SJSA1 (cell line): ENCODE measurements at regions not wholly inside any gene's neighbourhood (a gene's known extent, or its start where the extent isn't known, plus 50 kb on each side); places are given as distances from the start of the nearest gene placed in this dataset.
"Not testable (repeated sequence)": the region's sequence is repeated elsewhere in the genome, so short reads cannot be mapped to it uniquely, and the experiment has no call there.

Source experiments
- DNase-seq, 2 experiments: peaks; one replicate each; pipeline ENCODE4 v3.0.0-alpha.2; 2015 to 2020; ENCODE audit warnings: low spot score in 2 of 2, low read depth in 1 of 2
- H3K27ac ChIP-seq: fragments of 250-450 bp; sonication (Bioruptor Pico); 2 replicates; pipeline ENCODE4 v1.5.1; 2020; ENCODE audit warnings: mild to moderate bottlenecking, moderate library complexity
- H3K27me3 ChIP-seq: fragments of 250-450 bp; sonication (Bioruptor Pico); replicated peaks from 2 replicates; pipeline ENCODE4 v1.5.1; 2020; ENCODE audit warnings: mild to moderate bottlenecking, moderate library complexity
- H3K36me3 ChIP-seq: fragments of 250-450 bp; sonication (Bioruptor Pico); 2 replicates; pipeline ENCODE4 v1.5.1; 2020; ENCODE audit warnings: mild to moderate bottlenecking
- H3K4me1 ChIP-seq: fragments of 250-450 bp; sonication (Bioruptor Pico); replicated peaks from 2 replicates; pipeline ENCODE4 v1.6.1; 2021; ENCODE audit warnings: mild to moderate bottlenecking
- H3K4me3 ChIP-seq: fragments of 250-450 bp; sonication (Bioruptor Pico); 2 replicates; pipeline ENCODE4 v1.5.1; 2020; ENCODE audit warnings: mild to moderate bottlenecking
- H3K9me3 ChIP-seq: fragments of 250-450 bp; sonication (Bioruptor Pico); replicated peaks from 2 replicates; pipeline ENCODE4 v1.5.1; 2020; ENCODE audit warnings: mild to moderate bottlenecking

DNA sequence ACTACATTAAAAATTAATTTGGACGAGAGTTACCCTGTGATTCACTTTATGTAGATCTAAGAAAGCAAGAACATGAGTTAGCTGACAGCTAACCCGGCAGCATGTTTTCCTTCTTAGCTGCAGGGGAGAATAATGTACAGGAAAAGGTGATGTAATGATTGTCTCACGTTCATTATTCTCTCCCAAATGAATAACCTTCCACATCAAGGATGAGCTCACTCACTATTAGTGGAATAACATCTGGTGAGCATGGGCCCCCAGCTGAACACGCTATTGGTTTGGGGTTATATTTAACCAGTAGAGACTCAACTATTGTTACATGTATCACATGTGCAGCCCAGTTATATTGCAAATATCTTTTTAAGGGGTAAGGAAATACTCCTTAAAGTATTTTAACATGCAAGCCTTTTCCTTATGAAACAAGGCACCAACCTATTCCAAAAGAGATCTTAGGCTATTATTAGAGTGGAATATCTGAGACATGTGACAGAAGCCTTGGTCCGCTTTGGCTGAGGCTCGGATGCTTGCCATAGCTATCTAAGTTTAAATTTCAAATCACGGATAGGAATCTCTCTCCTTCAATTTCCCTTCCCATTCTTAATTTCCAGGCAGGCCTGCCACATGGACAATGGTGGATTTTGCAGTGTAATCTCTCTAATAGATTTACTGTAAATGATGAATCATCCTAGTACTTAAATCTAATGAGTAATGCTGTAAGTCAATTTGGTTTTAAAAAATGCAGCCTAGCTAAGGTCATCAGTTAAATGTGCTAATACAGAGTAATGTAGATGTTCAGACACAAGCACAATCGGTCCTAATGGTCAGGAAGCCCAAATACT, 99.0 kb upstream of the OTUD4 start:
- Histone ChIP-seq H3K4me3 (no peak overlapping the region), H3K27me3 (no peaks in the 10 kb centered on the region), H3K4me1 (peaks cover 50% of the 10 kb centered on the region), H3K9me3 (no peaks in the 10 kb centered on the region), H3K36me3 (no peaks in the 10 kb centered on the region), H3K27ac (peak overlapping the region; percentile 91)
- peak; percentile 47 to 74 for DNase-seq

DNA sequence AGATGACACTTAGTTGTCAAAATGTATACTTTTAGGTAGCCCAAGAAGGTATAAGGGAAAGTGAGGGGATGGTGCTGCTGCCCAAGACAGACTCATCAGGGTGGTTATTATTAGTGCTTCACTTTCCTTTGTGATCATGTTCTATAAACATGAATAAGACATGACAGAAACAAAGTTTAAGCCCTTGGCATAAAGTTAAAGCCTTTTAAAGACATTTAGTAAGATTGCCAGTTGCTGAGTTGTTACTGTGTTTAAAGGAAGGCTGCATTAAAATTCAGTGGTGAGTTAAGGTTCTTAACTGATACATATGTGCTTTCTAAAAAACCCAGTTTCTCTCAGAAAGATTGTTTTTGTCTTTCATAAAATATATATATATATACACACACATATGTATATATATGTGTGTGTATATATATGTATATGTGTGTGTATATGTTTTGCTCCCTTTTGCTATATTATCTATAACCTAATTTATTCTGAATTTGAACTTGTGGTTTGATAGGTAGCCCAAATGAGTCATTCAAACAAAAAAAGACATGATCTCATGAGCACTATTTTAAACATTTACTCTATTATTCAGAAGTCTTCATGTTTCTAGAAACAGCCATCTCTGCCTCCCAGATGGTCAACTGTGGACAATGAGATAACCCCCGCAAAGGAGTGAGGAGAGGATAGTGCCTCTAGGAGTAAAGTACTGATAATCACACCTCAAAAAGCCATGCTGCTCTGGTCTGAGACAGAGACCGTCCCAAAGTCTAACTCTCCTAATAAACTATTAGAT, 98.1 kb upstream of the OTUD4 start:
- H3K4me3 ChIP-seq, result no peak overlapping the region
- no peaks in the 10 kb centered on the region for H3K27me3 ChIP-seq
- DNase-seq, result peak; percentile 47 to 62
- H3K4me1 ChIP-seq, result peaks cover 50% of the 10 kb centered on the region
- no peaks in the 10 kb centered on the region for H3K9me3 ChIP-seq
- H3K36me3 ChIP-seq, result no peaks in the 10 kb centered on the region
- H3K27ac ChIP-seq, result peak overlapping the region; percentile 91

DNA sequence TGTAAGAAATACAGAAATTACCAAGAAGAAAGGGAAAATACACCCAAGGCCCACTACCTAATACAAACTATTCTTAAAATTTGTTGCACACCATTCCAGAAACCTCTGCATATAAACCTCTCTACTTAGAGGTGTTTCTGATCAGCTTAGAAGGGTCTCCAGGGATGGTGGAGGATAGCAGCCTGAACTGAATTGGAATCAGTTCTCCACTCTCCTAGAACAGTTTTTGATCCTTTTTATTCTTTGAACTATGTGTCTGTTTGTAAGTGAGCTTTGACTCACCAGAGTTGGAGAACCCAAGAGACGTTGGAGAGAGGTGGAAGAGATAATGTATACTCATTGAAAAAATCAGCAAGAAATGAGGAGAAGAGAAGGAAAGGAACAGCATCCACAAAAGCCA, 96.6 kb upstream of the OTUD4 start:
- Histone ChIP-seq H3K4me1 (peaks cover 50% of the 10 kb centered on the region), H3K27me3 (no peaks in the 10 kb centered on the region), H3K9me3 (no peaks in the 10 kb centered on the region), H3K4me3 (no peak overlapping the region), H3K36me3 (no peaks in the 10 kb centered on the region), H3K27ac (peak overlapping the region; percentile 58)
- no peak for DNase-seq

DNA sequence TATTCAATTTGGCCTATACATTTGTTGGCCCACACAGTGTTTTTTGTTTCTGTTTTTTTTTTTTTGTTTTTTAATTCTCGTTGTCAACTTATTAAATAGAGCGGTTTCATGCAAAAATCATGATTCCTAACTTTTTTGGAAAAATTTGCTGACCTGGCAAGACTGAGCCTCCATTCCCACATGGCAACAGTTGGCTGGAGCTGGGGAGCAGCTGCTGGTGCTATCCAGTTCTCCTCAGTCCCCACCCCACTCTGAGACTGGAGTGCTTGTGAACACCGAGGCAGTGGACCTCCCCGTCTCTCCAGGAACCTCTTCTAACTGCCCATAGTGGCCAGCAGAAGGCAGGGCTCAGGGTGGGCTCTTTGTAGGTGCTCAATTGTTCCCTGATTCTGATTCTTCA, 95.7 kb upstream of the OTUD4 start:
- H3K9me3 ChIP-seq, result no peaks in the 10 kb centered on the region
- H3K4me3 ChIP-seq, result no peak overlapping the region
- peaks cover 50% of the 10 kb centered on the region for H3K4me1 ChIP-seq
- H3K36me3 ChIP-seq, result no peaks in the 10 kb centered on the region
- H3K27ac ChIP-seq, result peak overlapping the region; percentile 69
- H3K27me3 ChIP-seq, result no peaks in the 10 kb centered on the region
- no peak for DNase-seq

DNA sequence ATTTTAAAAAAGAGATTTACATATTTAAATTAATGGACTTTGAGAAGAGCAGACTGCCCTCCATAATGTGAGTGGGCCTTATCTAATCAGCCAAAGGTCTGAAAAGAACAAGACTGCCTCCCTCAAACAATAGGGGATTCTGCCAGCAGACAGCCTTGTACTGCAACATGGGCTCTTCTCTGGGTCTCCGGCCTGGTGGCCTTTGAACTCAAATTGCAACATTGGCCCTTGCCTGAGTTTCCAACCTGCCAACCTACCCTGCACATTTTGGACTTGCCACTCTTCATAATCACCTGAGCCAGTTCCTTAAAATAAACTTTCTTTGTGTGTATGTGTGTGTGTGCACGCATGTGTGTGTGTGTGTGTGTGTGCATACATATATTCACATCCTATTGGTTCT, 90.8 kb upstream of the OTUD4 start:
- no peak overlapping the region for H3K4me3 ChIP-seq
- H3K4me1 ChIP-seq, result peaks cover 9% of the 10 kb centered on the region
- H3K27ac ChIP-seq, result no peak overlapping the region
- no peak for DNase-seq
- no peaks in the 10 kb centered on the region for H3K36me3 ChIP-seq
- H3K9me3 ChIP-seq, result no peaks in the 10 kb centered on the region
- no peaks in the 10 kb centered on the region for H3K27me3 ChIP-seq

DNA sequence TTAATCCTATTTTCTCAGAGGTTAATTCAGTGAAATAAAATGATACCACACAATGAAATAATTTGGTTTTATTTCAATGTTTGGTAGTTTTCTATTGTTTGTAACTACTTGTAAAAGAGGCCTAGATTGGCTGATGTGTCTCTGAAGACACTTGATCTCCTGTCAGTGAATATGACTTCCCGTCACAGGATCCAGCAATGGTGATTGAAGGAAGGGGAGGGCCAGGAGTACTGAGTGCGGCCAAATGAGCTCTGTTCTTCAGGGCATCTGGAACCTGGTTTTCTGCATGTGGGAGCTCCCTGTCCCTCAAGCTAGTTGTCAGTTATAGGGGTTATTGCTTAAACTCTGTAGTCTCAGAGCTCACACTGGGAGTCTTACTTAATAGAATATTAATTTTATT, 86.5 kb upstream of the OTUD4 start:
- no peak overlapping the region for H3K27ac ChIP-seq
- H3K36me3 ChIP-seq, result no peaks in the 10 kb centered on the region
- DNase-seq, result no peak
- no peaks in the 10 kb centered on the region for H3K4me1 ChIP-seq
- no peaks in the 10 kb centered on the region for H3K9me3 ChIP-seq
- H3K27me3 ChIP-seq, result no peaks in the 10 kb centered on the region
- H3K4me3 ChIP-seq, result no peak overlapping the region

DNA sequence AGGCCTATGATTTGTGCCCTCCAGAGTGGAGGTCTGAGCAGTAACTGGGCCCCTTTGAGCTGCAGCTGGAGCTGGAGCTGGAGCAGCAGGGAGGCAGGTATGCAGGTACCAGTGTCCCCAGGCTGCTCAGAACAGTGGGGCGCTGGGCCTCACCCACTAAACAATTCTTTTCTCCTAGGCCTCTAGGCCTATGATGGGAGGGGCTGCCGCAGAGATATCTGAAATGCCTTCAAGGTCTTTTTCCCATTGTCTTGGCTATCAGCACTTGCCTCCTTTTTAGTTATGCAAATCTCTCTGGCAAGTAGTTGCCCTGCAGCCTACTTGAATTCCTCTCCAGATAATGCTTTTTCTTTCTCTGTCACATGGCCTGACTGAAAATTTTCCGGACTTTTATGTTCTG, 79.7 kb upstream of the OTUD4 start:
- Histone ChIP-seq H3K27me3 (no peaks in the 10 kb centered on the region), H3K27ac (no peak overlapping the region), H3K4me3 (no peak overlapping the region), H3K36me3 (no peaks in the 10 kb centered on the region), H3K4me1 (no peaks in the 10 kb centered on the region), H3K9me3 (no peaks in the 10 kb centered on the region)
- DNase-seq, result no peak

DNA sequence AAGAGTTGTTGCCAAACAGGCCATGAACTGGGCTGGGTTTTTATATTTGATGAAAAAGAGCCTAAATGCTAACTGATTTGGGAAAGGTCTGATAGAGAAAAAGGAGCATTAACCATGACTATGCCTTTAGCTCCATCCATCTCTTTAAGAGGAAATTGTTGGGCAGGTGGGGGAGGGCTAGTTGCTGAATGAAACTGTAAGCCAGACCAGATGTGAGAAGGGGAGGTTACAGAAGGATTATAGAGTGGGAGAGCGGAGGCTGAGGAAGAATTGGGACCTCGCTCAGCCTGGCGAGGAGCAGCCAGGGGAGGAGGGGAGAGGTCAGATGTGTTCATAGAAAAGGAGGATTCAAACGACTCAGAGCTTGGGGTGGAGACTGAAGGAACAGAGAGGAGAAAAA, 74.9 kb upstream of the OTUD4 start:
- not testable (repeated sequence) for DNase-seq, H3K27ac ChIP-seq, H3K9me3 ChIP-seq, H3K36me3 ChIP-seq, H3K4me3 ChIP-seq, H3K27me3 ChIP-seq
- peaks cover 18% of the 10 kb centered on the region for H3K4me1 ChIP-seq

DNA sequence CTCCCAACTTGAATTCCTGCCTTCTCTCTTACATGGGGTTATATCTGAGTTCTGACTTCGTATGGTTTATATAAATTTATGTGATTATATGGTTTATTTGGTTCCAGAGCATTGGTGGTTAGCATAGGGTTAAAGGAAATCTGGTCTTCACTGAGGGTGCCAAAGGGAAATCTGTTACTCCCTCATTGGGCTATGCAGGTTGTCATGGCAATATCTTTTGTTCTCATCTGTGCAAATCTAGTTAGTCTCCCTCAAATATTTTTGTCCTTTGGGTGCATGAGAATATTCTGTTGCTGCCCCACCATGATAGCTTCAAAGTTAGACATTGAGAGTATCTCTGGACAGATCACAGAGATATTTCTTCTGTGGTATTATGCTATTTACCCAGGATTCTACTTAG, 71.8 kb upstream of the OTUD4 start:
- peak overlapping the region; percentile 50 for H3K27ac ChIP-seq
- H3K27me3 ChIP-seq, result no peaks in the 10 kb centered on the region
- H3K36me3 ChIP-seq, result no peaks in the 10 kb centered on the region
- no peaks in the 10 kb centered on the region for H3K9me3 ChIP-seq
- H3K4me1 ChIP-seq, result peaks cover 18% of the 10 kb centered on the region
- no peak overlapping the region for H3K4me3 ChIP-seq
- no peak for DNase-seq

DNA sequence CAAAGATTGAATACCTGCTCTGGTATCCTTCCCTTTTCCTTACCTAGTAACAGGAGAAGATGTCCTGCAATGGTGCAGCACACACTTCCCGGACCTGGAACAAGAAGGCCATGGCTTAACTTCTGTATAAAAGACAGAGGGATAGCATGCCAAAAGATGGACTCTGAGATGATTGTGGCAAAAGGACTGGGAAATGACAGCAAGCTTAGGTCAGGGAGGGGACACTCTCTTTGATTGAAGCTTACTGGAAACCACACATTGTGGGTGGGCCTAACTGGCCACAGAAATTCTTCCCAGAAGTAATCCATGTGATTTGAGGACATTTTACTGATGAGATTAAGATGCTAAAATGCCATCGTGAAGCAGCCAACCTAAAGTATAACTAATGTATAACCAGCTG, 71.0 kb upstream of the OTUD4 start:
- H3K27me3 ChIP-seq, result no peaks in the 10 kb centered on the region
- no peaks in the 10 kb centered on the region for H3K36me3 ChIP-seq
- H3K9me3 ChIP-seq, result no peaks in the 10 kb centered on the region
- peak overlapping the region; percentile 50 for H3K27ac ChIP-seq
- peaks cover 18% of the 10 kb centered on the region for H3K4me1 ChIP-seq
- DNase-seq, result peak in 1 of 2 experiments; percentile 35
- no peak overlapping the region for H3K4me3 ChIP-seq

DNA sequence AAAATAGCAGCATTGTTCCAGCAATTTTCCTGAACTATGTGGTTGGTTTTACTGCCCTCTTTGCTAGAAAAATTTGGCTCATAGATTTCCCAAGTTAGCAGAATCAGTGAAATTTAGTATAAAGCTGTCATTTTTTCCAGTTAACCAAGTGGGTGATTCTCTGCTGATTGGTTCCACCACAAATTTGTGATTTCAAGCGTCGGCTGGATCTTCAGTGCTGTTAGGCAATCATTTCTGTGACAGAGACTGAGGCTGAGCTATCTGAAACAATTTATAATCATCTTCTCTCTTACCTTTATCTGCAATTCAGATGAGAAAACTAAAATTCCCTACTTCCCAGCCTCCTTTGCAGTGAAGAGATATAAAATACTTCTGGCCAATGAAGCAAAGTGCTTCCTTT, 68.6 kb upstream of the OTUD4 start:
- no peaks in the 10 kb centered on the region for H3K36me3 ChIP-seq
- H3K4me1 ChIP-seq, result peaks cover 18% of the 10 kb centered on the region
- no peaks in the 10 kb centered on the region for H3K9me3 ChIP-seq
- no peak for DNase-seq
- no peak overlapping the region for H3K27ac ChIP-seq
- H3K4me3 ChIP-seq, result no peak overlapping the region
- no peaks in the 10 kb centered on the region for H3K27me3 ChIP-seq

DNA sequence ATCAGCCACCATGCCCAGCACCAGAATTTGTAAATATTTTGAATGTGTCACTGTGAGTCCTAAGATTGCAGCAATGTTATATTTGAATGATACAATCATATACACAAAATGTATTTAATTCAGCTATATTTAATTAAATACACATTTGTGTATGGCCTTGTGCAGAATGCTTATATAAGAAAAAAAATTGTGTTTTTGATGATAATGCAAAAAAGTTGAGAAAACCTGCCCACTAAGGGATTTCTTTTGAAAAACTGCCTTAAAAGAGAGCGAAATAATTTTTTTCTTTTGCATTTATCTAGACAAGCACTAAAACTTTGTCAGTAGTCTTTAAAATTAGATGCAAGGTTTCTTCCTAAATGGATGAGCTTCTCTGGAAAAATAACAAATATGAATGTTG, 68.1 kb upstream of the OTUD4 start:
- peaks cover 18% of the 10 kb centered on the region for H3K4me1 ChIP-seq
- no peaks in the 10 kb centered on the region for H3K9me3 ChIP-seq
- no peak overlapping the region for H3K4me3 ChIP-seq
- H3K36me3 ChIP-seq, result no peaks in the 10 kb centered on the region
- H3K27me3 ChIP-seq, result no peaks in the 10 kb centered on the region
- no peak overlapping the region for H3K27ac ChIP-seq
- DNase-seq, result no peak

DNA sequence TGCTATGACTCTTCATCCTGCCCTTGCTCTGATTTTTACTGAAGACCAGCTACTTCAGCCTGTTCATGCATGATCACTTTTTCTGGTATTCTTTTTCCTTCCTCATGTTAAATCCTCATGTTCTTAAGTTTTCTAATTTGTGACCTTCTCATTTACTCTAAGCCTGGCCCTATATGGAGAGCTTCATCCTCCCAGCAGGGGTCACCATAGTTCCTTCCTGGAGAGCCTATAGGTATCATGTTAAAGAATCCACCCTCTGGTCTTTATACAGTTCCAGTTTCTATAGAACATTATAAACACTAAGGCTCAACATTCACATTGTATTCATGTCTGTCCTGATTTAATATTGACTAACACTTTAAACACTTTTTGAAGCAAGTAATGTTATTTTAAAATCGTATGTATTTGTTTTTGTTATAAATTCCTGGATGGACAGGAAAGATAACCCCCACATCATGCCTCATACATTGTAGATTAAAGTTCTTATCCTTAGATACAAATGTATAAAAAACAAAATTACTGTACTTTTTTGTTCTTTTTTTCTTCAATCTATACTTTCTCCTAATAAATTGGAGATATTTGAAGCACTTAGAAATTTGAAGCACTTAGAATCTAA, 53.8 kb upstream of the OTUD4 start:
- peak; percentile 49 to 57 for DNase-seq
- H3K36me3 ChIP-seq, result no peaks in the 10 kb centered on the region
- no peak overlapping the region for H3K27ac ChIP-seq

More for the DNA sequence above, 53.8 kb upstream of the OTUD4 start:
- H3K27me3 ChIP-seq, result no peaks in the 10 kb centered on the region
- H3K9me3 ChIP-seq, result no peaks in the 10 kb centered on the region
- H3K4me1 ChIP-seq, result no peaks in the 10 kb centered on the region
- H3K4me3 ChIP-seq, result no peak overlapping the region
